CD4-positive, alpha-beta T cell treated with Interleukin-17A for 1 hour (primary cell): ENCODE measurements at regions not wholly inside any gene's neighbourhood (a gene's known extent, or its start where the extent isn't known, plus 50 kb on each side); places are given as distances from the start of the nearest gene placed in this dataset.
"Not testable (repeated sequence)": the region's sequence is repeated elsewhere in the genome, so short reads cannot be mapped to it uniquely, and the experiment has no call there.

ENCODE experiments used
- DNase-seq: peaks from one replicate; pipeline ENCODE4 v3.0.0-alpha.2; 2020

DNA sequence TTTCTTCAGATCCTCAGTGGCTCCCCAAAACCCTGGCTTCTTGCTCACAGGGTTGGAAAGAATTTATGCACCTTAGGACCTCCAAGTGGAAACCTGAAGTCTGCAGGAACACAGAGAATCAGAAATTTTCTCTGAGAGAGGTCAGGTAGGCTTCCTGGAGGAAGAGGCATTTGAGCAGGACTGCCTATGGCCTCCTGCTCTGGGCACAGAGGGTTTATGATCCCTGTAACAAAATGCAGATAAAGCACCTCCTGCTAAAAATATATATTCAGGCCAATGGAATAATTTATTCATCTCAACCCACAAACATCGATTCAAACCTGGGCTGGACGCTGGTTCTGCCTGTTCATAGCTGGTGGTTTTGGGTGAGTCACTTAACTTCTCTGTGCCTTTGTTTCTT, 68.1 kb upstream of the FGF3 start:
- DNase-seq = no peak

DNA sequence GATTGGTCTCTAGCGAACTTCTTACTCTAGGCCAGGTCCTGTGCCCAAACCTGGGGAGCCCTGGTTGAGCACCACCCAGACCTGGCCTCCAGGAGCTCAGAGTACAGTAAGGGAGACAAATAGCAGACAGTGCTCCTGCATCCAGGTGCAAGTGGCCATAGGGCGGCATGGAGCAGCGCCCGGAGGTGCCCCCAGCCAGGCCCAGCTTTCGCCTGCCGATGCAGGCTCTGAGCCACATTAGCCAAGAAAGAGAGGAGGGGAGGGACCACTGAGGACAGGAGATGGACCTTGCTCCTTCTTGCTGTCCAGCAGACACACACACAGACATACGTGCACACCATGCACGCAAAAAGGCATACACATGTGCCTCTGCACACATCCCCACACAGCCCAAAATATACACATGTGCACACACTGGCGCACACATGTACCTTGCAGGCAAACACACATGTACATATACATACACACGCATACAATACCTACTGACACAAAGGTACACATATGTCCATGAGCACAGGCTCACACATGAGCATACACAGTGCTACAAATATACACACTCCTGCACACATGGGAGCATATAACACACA, 68.7 kb upstream of the FGF3 start:
- DNase-seq = no peak

- DNase-seq = peak; percentile 59
These were observed 69.4 kb upstream of the FGF3 start for GRCh38 chr11:69888483-69889181.

DNA sequence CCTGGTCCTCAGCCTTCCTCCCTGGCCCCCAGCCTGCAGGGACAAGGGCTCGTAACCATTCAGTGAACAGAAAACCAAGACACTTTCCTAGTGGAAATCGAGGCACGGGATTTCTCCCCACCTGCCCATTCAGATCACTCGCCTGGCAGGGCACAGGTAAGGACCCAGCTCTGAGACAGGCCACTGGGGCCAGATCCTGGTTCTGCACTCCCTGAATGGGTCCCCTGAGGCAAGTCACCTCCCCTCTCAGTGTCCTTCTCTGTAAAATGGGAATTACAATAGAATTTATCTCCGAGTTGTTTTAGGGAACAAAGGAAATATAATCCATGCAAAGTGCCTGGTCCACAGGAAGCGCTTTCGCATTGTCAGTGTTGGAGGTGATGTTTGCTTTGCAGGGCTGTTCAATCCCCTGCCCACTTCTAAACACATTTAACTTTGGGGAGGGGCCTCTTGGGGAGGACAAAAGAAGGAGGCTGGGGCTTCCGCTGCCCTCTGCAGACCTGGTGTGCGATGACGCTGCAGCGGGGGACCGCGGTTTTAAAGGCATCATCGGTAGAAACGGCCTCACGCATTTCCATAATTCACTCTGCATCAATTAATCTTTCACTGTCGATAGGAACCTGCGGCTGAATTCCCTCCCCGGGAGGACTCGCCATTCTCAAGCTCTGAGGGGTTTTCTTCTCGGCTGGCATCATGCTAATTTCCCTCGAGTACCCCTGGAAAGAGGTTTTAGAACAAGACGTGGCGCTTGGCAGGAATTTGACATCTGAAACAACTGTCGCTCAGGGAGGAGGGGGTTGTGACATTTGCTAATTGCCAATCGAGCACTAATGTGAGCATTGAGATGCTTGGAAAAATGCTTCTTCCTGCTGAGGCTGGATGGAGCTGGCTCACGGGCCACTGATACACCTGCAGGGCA, 70.4 kb upstream of the FGF3 start:
- DNase-seq = no peak

- no peak for DNase-seq
These were observed 71.3 kb upstream of the FGF3 start for GRCh38 chr11:69890476-69890875.

DNA sequence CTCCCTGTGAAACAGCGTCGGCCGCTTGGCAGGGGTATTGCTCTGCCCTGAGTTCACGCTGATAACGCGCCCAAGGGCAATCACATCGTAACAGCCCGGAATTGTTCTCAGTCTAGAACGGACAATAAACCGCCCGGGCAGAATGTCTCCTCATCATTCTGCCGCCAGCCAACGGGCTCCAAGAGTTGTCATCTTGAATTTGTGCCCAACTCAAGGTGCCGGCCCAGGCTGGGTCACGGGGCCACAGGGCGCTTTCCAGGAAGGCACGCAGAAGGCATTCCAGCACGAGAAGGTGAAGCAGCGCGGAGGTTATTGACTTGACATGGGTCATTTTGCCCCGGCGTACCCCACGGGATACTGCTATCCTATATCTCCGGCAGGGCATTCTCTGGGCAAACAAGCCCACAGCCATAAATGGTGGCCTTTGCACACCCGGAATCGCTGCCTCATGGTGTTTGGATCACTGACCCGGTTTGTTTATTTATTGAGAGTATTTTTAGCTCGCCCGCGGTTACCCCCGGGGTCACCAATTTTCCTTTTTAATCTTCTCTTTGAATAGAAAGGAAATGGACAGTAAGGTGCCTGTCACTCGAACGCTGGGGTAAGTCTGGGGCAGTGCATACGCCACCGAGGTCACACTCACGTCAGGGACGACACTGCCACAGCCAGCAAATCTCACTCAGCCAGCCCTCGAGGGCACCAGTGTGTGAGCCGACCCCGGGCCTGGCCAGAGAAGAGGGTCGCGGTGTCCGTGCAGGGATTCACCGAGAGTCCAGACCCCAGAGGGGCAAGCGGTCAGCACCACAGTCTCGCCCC, 72.4 kb upstream of the FGF3 start:
- no peak for DNase-seq

GRCh38 chr11:69892237-69892985, 73.2 kb upstream of the FGF3 start:
- no peak for DNase-seq

DNA sequence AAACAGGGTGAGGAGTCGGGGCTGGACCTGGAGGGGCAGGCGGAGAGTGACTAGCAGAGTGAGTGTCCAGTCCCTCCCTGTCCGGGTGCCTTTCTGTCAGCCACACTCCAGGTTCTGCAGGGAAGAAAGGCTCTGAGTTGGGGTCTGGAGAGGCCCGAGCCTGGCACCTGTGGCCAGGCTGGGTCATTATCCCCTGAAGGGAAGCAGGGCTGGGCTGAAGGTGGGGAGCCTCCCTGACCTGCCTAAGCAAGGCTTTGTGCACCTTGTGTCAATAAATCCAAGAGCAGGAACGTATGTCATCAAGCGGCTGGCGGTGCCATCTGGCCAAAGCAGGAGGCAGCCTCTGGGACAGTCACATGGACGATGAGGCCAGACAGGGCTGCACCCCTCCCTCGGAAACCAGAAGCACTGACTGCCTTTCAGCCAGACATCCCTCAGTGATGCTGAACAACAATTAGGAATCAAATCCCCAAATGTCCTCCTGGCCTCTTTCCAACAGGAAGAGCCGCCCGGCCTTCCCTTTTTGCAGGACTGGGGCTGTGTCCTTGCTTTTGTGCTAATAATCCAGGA, 73.9 kb upstream of the FGF3 start:
- no peak for DNase-seq

DNA sequence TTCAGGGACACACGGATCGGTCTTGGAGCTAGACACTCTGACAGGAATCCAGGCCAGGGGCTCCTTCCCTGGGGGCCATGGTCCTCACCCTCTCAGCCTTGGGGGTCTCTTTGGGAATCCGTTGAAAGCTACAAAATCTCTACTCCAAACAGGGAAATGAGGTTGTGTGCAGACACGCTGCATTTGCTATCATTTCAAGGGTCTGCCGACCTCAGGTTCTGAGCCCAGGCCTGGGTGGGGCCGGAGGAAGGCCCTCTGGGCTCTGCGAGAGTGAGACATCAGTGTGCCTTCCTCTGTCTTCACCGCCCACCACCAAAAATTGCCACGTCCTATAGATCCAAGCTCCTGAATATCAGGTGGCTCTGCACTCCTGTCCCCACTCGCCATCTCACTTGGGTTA, 74.4 kb upstream of the FGF3 start:
- DNase-seq = no peak

DNA sequence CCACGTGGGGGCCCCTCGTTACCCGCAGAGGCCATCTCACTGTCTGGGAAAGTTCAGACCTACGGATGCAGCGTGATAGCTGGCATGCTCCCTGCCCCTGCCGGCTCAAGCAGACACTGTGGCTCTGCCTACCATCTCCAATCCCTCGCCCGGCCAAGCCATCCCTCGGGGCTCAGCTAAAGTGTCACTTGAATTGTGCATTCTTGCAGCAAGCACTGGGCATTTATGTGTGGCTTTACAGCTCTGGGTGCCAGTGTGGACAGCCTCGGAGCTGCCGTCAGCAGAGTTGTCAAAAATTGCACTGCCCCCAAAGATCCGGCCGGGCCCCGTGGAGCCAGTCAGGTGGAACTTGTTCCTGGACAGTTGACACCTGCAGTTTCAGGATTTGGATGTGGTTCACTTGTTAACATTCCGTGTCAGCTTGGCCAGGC, 75.0 kb upstream of the FGF3 start:
- DNase-seq = no peak

DNA sequence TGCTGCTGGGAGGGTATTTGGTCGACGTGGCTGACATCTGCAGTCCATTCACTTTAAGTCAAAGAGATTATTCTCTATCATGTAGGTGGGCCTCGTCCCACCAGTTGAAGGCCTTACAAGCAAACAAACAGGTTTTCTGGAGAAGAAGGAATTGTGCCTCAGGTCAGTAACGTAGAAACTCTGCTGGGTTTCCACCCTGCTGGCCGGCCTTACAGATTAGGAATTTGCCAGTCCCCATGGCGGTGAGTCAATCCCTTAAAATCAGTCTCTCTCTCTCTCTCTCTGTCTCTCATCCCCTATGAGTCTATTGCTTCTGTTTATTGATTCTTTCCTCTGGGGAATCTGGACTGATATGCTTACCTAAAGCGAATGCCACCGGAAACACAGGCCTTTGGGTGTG, 75.4 kb upstream of the FGF3 start:
- no peak for DNase-seq

- no peak for DNase-seq
These were observed 77.0 kb upstream of the FGF3 start for GRCh38 chr11:69896250-69896649.

GRCh38 chr11:69898123-69898522, 78.9 kb upstream of the FGF3 start:
- DNase-seq = no peak

- DNase-seq = no peak
These were observed 81.0 kb upstream of the FGF3 start for GRCh38 chr11:69899957-69900821.

DNA sequence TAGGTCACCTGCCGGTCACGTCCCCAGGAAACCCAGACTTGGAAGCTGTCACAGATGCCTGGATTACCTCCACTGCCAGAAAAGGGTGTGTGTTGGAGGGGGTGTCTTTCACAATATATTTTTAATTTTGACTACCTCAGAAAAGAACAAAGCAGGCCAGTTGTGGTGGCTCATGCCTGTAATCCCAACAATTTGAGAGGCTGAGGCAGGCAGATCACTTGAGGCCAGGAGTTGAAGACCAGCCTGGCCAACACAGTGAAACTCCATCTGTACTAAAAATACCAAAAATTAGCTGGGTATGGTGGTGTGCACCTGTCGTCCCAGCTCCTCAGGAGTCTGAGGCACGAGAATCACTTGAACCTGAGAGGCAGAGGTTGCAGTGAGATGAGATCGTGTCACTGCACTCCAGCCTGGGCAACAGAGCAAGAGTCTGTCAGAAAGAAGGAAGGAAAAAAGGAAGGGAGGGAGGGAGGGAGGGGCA, 81.6 kb upstream of the FGF3 start:
- DNase-seq = not testable (repeated sequence)

DNA sequence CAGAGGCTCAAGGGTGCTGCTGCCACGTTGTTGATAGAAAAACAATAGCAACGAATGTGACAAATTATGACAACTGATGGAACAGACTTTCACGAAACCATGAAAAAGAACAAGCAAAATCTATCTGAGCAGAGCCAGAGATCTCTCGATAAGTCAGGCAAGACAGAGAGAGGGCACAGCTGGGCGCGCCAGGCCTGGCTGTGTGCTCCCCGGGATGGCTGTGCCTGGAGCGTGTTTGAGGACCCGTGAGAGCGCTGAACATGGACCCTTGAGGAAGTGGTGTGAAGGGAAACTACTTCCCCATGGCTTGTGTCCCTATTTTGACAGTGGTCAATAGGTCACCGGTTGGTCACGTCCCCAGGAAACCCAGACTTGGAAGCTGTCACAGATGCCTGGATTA, 83.1 kb upstream of the FGF3 start:
- no peak for DNase-seq

DNA sequence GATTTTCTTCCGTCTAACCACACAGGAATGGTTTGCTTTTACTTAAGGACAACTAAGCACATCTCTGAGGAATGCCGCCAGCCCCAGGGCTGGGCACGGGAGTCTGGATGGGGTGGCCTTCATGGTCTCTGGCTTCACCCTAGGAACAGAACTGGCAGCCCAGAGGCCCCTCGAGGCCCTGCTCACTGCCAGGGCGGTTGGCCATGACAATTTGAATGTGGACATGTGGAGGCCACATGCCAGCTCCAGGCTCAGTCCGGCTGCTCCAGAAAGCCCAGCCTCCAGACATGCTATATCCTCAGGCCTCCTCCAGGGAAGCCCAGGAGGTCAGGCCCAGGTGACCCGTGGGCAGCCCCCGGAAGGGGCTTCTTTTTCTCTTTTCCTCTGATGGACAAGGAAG, 84.0 kb upstream of the FGF3 start:
- DNase-seq = no peak

DNA sequence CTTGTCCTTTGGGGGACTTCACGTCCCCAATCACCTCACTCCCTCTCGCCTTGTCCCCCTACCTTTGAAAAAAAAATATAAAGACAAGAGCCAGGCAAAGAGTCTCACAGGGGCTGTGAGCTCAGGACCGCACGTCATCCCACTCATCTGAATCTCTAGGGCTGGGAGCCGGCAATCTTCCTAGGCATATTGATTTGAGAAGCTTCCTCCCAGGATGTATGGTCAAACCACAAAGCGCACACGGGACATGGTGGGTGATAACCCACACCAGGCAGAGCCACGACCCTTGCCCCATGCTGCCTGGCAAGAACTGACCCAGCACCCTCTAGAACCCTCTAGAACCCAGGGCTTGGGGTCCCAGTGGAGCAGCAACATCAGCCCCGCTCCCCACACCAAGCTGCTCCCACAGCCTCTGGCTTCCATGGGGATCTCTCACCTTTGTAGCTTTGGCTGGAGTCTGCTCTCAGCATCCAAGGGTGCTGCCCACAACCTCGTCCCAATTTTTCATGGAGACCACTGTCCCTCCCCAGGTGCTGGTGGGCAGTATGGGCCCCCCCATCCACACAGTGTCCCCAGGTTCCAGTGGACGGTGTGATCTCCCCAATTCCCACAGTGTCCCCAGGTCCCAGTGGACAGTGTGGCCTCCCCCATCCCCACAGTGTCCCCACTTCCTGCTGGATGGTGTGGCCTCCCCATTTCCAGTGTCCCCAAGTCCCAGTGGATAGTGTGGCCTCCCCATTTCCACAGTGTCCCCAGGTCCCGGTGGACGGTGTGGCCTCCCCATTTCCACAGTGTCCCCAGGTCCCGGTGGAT, 85.2 kb upstream of the FGF3 start:
- DNase-seq = no peak

DNA sequence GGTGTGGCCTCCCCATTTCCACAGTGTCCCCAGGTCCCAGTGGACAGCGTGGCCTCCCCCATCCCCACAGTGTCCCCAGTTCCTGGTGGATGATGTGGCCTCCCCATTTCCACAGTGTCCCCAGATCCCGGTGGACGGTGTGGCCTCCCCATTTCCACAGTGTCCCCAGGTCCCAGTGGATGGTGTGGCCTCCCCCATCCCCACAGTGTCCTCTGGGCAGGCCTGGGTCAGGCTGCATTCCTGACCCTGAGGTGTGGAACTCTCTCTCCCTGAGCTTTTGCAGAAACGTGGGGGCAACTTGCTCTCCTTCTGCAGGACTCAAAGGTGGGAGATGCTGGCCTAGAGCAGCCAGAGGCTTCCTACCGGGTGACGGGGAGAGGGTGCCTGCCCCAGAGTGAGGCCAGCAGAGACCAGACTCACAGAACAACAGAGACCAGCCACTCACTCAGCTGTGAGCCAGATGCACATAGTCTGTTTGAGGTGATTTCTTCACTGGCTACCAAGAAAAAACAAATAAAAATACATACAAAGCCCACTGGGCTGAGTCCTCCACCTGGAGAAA, 85.8 kb upstream of the FGF3 start:
- no peak for DNase-seq
